NB4 (cell line): ENCODE measurements at regions not wholly inside any gene's neighbourhood (a gene's known extent, or its start where the extent isn't known, plus 50 kb on each side); places are given as distances from the start of the nearest gene placed in this dataset.

Experiments used
- DNase-seq: peaks from one replicate; pipeline ENCODE4 v3.0.0; 2010; ENCODE audit warnings: low read depth
- H3K4me3 ChIP-seq: one replicate; pipeline ENCODE4 v1.5.1; 2011; ENCODE audit warnings: mild to moderate bottlenecking, low read depth, low read length, moderate library complexity
- MYC ChIP-seq: IDR thresholded peaks from 2 replicates; pipeline ENCODE4 v1.6.1; 2011; ENCODE audit warnings: low read depth, low read length
- POLR2A ChIP-seq: IDR thresholded peaks from 2 replicates; pipeline ENCODE4 v1.6.1; 2011; ENCODE audit warnings: mild to moderate bottlenecking; ENCODE audit not compliant: insufficient read length; ENCODE audit errors: extremely low read depth
- TF ChIP-seq, protein P1 (sequence below): IDR thresholded peaks from 2 replicates; pipeline ENCODE4 v1.6.1; 2011; ENCODE audit warnings: low read depth, low read length
- TF ChIP-seq, protein P2 (sequence below): IDR thresholded peaks from one replicate; pipeline ENCODE4 v1.5.1; 2012; ENCODE audit warnings: low read depth, low read length

DNA sequence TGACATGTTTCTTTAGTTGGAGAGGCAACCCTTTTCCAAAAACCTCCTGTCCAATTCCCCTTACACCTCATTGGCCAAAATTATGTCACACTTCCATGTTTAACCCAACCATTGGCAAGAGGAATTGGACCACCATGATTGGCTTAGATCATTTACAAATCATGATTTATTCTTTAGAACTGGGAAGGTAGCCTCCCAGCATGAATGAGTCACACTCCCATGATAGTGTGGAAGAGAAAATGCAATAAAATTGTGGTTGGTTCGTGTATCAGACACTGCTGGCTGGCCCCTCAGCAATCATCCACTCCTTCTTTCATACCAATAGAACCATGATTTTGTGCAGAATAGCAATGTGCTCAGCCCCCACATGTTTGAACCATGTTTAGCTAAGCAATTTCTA is 156.6 kb upstream of the ACVR2A start:
- DNase-seq: no peak

DNA sequence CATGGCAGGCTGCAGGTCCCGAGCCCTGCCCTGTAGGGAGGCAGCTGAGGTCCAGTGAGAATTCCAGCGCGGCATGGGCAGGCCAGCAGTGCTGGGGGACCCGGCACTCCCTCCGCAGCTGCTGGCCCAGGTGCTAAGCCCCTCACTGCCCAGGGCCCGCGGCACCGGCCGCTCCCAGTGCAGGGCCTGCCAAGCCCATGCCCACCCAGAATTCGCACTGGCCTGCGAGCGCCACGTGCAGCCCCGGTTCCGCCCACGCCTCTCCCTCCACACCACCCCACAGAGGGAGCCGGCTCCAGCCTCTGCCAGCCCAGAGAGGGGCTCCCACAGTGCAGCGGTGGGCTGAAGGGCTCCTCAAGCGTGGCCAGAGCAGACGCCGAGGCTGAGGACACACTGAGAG is 158.5 kb upstream of the ACVR2A start:
- TF ChIP-seq MYC: no peak
- TF ChIP-seq POLR2A: no peak
- TF ChIP-seq, protein P1, sequence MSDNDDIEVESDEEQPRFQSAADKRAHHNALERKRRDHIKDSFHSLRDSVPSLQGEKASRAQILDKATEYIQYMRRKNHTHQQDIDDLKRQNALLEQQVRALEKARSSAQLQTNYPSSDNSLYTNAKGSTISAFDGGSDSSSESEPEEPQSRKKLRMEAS: no peak
- TF ChIP-seq, protein P2, sequence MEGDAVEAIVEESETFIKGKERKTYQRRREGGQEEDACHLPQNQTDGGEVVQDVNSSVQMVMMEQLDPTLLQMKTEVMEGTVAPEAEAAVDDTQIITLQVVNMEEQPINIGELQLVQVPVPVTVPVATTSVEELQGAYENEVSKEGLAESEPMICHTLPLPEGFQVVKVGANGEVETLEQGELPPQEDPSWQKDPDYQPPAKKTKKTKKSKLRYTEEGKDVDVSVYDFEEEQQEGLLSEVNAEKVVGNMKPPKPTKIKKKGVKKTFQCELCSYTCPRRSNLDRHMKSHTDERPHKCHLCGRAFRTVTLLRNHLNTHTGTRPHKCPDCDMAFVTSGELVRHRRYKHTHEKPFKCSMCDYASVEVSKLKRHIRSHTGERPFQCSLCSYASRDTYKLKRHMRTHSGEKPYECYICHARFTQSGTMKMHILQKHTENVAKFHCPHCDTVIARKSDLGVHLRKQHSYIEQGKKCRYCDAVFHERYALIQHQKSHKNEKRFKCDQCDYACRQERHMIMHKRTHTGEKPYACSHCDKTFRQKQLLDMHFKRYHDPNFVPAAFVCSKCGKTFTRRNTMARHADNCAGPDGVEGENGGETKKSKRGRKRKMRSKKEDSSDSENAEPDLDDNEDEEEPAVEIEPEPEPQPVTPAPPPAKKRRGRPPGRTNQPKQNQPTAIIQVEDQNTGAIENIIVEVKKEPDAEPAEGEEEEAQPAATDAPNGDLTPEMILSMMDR: no peak
- no peak for DNase-seq
- H3K4me3 ChIP-seq: no peak overlapping the region

More for the DNA sequence above, 156.6 kb upstream of the ACVR2A start:
- no peak for TF ChIP-seq POLR2A
- TF ChIP-seq, protein P2: no peak
- TF ChIP-seq, protein P1: no peak
- no peak for TF ChIP-seq MYC
- H3K4me3 ChIP-seq: no peak overlapping the region

DNA sequence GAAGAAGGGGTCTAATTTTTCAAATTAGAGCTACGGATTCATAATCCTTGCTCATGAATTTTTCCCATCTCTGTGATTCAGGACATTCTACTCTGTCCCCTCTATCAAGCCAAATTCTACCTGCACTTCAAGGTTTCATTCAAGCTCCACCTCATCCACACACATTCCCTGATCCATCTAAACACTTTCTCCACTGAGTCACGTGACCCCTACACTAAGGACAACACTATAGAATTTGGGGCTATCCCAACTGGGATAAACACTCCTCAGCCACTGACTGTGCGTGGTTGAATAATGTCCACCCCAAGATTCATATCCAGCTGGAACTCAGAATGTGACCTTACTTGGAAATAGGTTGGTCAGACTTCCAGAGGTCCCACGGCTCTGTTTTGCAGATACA is 159.9 kb upstream of the ACVR2A start:
- no peak for DNase-seq
- H3K4me3 ChIP-seq: no peak overlapping the region
- TF ChIP-seq, protein P2: no peak

DNA sequence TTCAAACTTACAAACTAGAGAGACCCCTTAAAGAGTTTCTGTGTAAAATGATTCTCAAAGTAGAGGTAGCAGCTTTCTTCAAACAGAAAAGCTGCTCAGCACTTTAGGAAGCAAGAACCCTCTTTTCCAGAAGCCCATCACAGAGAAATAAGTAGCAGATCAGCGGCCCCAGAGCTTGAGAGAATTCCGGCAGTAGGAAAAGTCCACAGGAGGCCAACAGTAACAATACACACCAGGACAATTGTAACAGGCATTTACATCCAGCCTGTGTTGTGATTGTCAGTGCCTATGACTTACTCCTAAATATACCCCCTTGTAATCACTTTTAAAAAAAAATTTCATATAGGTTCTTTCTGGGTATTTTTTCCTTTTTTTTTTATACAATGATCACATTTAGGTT is 161.4 kb upstream of the ACVR2A start:
- TF ChIP-seq, protein P2: no peak
- no peak for TF ChIP-seq POLR2A
- DNase-seq: no peak
- H3K4me3 ChIP-seq: no peak overlapping the region

DNA sequence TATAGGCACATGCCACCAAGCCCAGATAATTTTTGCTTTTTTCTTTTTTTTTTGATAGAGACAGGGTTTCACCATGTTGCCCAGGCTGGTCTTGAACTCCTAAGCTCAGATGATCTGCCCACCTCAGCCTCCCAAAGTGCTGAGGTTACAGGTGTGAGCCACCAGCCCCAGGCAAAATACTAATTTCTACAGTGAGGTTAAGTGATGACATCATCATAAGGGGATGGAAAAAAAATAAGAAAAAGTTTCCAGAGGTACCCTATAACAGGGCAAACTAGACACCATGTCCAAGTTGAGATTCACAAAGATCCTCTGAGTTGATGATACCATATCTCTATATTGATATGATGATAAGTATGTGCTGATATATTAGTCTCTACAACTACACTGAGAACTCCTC is 163.7 kb upstream of the ACVR2A start:
- H3K4me3 ChIP-seq: no peak overlapping the region
- no peak for DNase-seq
- TF ChIP-seq MYC (no peak), POLR2A (no peak)
- TF ChIP-seq, protein P1: no peak
- TF ChIP-seq, protein P2: no peak

DNA sequence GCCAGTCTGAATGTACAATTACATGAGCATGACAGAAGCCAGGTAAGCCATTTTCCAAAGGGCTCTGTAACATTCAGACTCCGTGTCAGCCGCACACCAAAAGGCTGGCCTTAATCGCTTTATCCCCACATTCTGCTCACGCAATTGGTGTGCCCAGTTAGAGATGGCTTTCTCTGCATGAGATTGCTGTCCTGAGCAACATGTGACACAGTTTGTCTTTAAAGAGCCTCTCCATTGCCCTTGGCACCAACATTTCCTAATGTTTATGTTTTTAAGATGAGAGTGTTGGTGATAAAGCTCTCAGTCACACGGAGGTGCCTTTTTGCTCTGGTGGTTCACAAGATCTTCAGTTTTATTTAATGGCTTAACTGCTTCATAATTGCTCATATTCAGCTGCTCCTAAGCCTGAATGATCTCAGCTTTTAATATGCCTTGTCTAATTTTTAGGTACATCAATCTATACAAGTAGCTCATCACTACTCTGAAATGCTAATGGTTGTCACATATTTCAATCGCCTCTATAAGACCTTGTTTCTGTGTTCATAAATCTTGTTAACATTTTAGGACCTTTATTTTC is 164.8 kb upstream of the ACVR2A start:
- DNase-seq: no peak
- TF ChIP-seq, protein P1: no peak
- H3K4me3 ChIP-seq: no peak overlapping the region
